ENCODE measurements at regions not wholly inside any gene's neighbourhood (a gene's known extent, or its start where the extent isn't known, plus 50 kb on each side); places are given as distances from the start of the nearest gene placed in this dataset.

DNA sequence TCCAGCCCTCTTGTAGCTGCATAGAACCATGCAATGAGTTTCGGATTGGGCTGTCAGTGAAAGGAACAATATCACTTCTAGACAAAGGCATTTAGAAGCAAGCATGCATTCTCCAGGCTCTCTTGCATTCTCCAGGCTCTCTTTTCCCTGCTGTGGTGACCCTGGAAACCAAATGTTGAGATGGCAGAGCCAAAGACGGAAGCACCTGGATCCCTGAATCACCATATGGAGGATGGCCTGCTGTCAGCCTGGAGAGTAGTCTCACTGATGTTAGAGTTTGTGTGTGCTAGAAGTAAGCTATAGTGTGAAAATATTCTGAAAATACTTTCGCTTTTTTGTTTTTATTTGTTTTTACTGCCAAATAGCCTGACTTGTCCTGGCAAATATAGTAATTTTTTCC is 203.9 kb downstream of the C1D start:
- no peak overlapping the region for H3K4me3 ChIP-seq (ENCODE audit: low read depth, low read length, poor library complexity, severe bottlenecking)
- DNase-seq (ENCODE audit: low spot score), result no peak
- no peaks in the 10 kb centered on the region for H3K9me3 ChIP-seq (ENCODE audit: low read depth, low read length, poor library complexity, severe bottlenecking)
- CTCF ChIA-PET, result no interaction called here
- POLR2A ChIA-PET (ENCODE audit: low non-redundant PET), result no interaction called here
- H3K36me3 ChIP-seq (ENCODE audit: insufficient read depth, low read length, poor library complexity, severe bottlenecking), result no peaks in the 10 kb centered on the region
- peaks cover 4% of the 10 kb centered on the region for H3K27me3 ChIP-seq (replicated peaks; ENCODE audit: insufficient read depth, low read depth, low read length, poor library complexity)
- intact Hi-C loops (cut with micrococcal nuclease; ENCODE audit: unreplicated experiment), result no loop called here
- no TSS peak for BruUV-seq (replicated peaks)
- no peak overlapping the region for H3K27ac ChIP-seq (ENCODE audit: low read depth, low read length, poor library complexity, severe bottlenecking)
- H3K4me1 ChIP-seq (ENCODE audit: insufficient read depth, low read length, poor library complexity, severe bottlenecking), result peaks cover 2% of the 10 kb centered on the region
- TF ChIP-seq, protein P1, sequence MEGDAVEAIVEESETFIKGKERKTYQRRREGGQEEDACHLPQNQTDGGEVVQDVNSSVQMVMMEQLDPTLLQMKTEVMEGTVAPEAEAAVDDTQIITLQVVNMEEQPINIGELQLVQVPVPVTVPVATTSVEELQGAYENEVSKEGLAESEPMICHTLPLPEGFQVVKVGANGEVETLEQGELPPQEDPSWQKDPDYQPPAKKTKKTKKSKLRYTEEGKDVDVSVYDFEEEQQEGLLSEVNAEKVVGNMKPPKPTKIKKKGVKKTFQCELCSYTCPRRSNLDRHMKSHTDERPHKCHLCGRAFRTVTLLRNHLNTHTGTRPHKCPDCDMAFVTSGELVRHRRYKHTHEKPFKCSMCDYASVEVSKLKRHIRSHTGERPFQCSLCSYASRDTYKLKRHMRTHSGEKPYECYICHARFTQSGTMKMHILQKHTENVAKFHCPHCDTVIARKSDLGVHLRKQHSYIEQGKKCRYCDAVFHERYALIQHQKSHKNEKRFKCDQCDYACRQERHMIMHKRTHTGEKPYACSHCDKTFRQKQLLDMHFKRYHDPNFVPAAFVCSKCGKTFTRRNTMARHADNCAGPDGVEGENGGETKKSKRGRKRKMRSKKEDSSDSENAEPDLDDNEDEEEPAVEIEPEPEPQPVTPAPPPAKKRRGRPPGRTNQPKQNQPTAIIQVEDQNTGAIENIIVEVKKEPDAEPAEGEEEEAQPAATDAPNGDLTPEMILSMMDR (conservative IDR thresholded peaks at IDR 0.05; ENCODE audit: low read depth, low read length), result no peak
- TF ChIP-seq EZH2 (IDR thresholded peaks at IDR 0.05; ENCODE audit: borderline replicate concordance, low read depth, low read length, poor library complexity, severe bottlenecking), result no peak

DNA sequence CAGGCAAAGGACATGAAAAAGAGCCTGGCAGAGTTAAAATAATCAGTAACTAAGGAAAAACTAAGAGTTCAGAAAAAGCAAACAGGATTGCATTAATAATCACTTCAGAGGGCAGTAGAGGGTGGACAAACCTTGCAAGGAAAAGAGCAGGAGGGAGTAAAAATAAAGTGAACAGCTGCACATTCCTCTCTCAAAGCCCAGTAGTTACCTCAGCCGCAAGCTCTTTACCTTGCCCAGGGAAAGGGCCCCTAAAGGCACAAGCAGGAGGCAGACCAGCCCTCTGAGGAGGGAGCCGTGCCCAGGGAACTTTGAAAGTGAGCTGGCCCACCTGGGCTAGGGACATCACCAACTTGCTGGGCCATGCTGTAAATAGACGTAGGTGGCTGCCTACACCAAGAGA is 196.9 kb downstream of the C1D start:
- ChIA-PET POLR2A (ENCODE audit: low non-redundant PET) (no interaction called here), CTCF (no interaction called here)
- no peak overlapping the region for H3K27ac ChIP-seq (ENCODE audit: low read depth, low read length, poor library complexity, severe bottlenecking)
- no TSS peak for BruUV-seq (replicated peaks)
- no peaks in the 10 kb centered on the region for H3K36me3 ChIP-seq (ENCODE audit: insufficient read depth, low read length, poor library complexity, severe bottlenecking)
- no peaks in the 10 kb centered on the region for H3K4me1 ChIP-seq (ENCODE audit: insufficient read depth, low read length, poor library complexity, severe bottlenecking)
- no peak for DNase-seq (ENCODE audit: low spot score)
- TF ChIP-seq, protein P1 (conservative IDR thresholded peaks at IDR 0.05; ENCODE audit: low read depth, low read length), result no peak
- no peak for TF ChIP-seq EZH2 (IDR thresholded peaks at IDR 0.05; ENCODE audit: borderline replicate concordance, low read depth, low read length, poor library complexity, severe bottlenecking)
- intact Hi-C loops (cut with micrococcal nuclease; ENCODE audit: unreplicated experiment), result no loop called here
- H3K9me3 ChIP-seq (ENCODE audit: low read depth, low read length, poor library complexity, severe bottlenecking), result no peaks in the 10 kb centered on the region
- peaks cover 4% of the 10 kb centered on the region for H3K27me3 ChIP-seq (replicated peaks; ENCODE audit: insufficient read depth, low read depth, low read length, poor library complexity)
- no peak overlapping the region for H3K4me3 ChIP-seq (ENCODE audit: low read depth, low read length, poor library complexity, severe bottlenecking)

DNA sequence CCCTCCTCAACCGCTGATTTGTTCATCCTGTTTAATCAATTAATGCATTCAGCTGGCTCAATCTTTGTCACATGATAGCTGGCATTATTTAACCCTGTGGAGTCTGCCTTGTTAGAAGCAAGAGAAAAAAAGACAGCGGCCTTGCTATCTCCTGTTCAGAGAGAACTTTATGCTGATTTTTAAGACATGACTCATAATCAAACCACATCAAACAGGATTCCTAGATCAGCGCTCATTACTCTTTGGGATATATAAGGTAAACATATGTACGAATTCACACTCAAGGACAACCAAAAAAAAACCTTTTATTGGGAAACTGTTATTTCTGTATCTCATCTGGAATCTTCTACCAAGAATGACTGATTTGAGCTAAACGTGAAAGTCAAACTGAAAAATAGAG is 195.1 kb downstream of the C1D start:
- ChIA-PET CTCF (no interaction called here), POLR2A (ENCODE audit: low non-redundant PET) (no interaction called here)
- intact Hi-C loops (cut with micrococcal nuclease; ENCODE audit: unreplicated experiment), result no loop called here
- TF ChIP-seq EZH2 (IDR thresholded peaks at IDR 0.05; ENCODE audit: borderline replicate concordance, low read depth, low read length, poor library complexity, severe bottlenecking), result no peak
- TF ChIP-seq, protein P1 (conservative IDR thresholded peaks at IDR 0.05; ENCODE audit: low read depth, low read length), result no peak
- no peaks in the 10 kb centered on the region for H3K27me3 ChIP-seq (replicated peaks; ENCODE audit: insufficient read depth, low read depth, low read length, poor library complexity)
- H3K36me3 ChIP-seq (ENCODE audit: insufficient read depth, low read length, poor library complexity, severe bottlenecking), result no peaks in the 10 kb centered on the region
- no TSS peak for BruUV-seq (replicated peaks)
- no peaks in the 10 kb centered on the region for H3K9me3 ChIP-seq (ENCODE audit: low read depth, low read length, poor library complexity, severe bottlenecking)
- DNase-seq (ENCODE audit: low spot score), result no peak
- H3K27ac ChIP-seq (ENCODE audit: low read depth, low read length, poor library complexity, severe bottlenecking), result no peak overlapping the region
- no peak overlapping the region for H3K4me3 ChIP-seq (ENCODE audit: low read depth, low read length, poor library complexity, severe bottlenecking)
- no peaks in the 10 kb centered on the region for H3K4me1 ChIP-seq (ENCODE audit: insufficient read depth, low read length, poor library complexity, severe bottlenecking)
